SK-N-MC (cell line): ENCODE measurements at regions not wholly inside any gene's neighbourhood (a gene's known extent, or its start where the extent isn't known, plus 50 kb on each side); places are given as distances from the start of the nearest gene placed in this dataset.

Experiments used
- EZH2 ChIP-seq: fragments of 200-600 bp; sonication (generic); IDR thresholded peaks from one replicate; pipeline ENCODE4 v1.6.1; 2017; ENCODE audit warnings: antibody characterized with exemption
- FOXP2 ChIP-seq: optimal IDR thresholded peaks from 2 replicates; pipeline ENCODE3; 2011; ENCODE audit warnings: mild to moderate bottlenecking, moderate library complexity; ENCODE audit not compliant: insufficient read depth; ENCODE audit errors: extremely low read length, control extremely low read depth
- POLR2AphosphoS5 ChIP-seq: IDR thresholded peaks from 2 replicates; pipeline ENCODE4 v1.6.1; 2012; ENCODE audit warnings: mild to moderate bottlenecking, low read depth, low read length, borderline replicate concordance

GRCh38 chr13:43986421-43986981, 106.8 kb downstream of the LACC1 start:
- no peak for TF ChIP-seq EZH2
- TF ChIP-seq POLR2AphosphoS5 = no peak
- TF ChIP-seq FOXP2 = no peak
